HL-60 (cell line): ENCODE measurements at regions not wholly inside any gene's neighbourhood (a gene's known extent, or its start where the extent isn't known, plus 50 kb on each side); places are given as distances from the start of the nearest gene placed in this dataset.

ENCODE experiments used
- CTCF ChIP-seq: IDR thresholded peaks from one replicate; pipeline ENCODE4 v1.5.1; 2011; ENCODE audit warnings: low read length, control low read depth, inconsistent platforms; ENCODE audit not compliant: insufficient read depth
- GABPA ChIP-seq: IDR thresholded peaks from 2 replicates; pipeline ENCODE4 v1.6.1; 2012; ENCODE audit warnings: low read depth
- POLR2AphosphoS5 ChIP-seq: IDR thresholded peaks from 2 replicates; pipeline ENCODE4 v1.6.1; 2012; ENCODE audit warnings: low read depth
- REST ChIP-seq: IDR thresholded peaks from 2 replicates; pipeline ENCODE4 v1.6.1; 2012; ENCODE audit warnings: low read depth; ENCODE audit not compliant: insufficient replicate concordance
- SPI1 ChIP-seq: IDR thresholded peaks from 2 replicates; pipeline ENCODE4 v1.6.1; 2012; ENCODE audit warnings: low read depth, mild to moderate bottlenecking, borderline replicate concordance

- TF ChIP-seq CTCF (no peak), POLR2AphosphoS5 (no peak), REST (no peak), SPI1 (no peak), GABPA (no peak)
Observed at GRCh38 chr9:134983506-134984371, 66.0 kb upstream of the FCN1 start.
